B cell (primary cell): ENCODE measurements at regions not wholly inside any gene's neighbourhood (a gene's known extent, or its start where the extent isn't known, plus 50 kb on each side); places are given as distances from the start of the nearest gene placed in this dataset.

Experiments
- ATAC-seq: fragments of 200-7000 bp; cut with Tn5 transposase; one replicate; pipeline ENCODE4 v1.10.0; 2021; ENCODE audit warnings: low read depth, mild to moderate bottlenecking, moderate number of reproducible peaks, moderate library complexity
- CTCF ChIA-PET: fragments of 350-600 bp; sonication (Branson Sonifier 250); formaldehyde crosslinking; loops from one replicate; lab custom pipeline; 2021; ENCODE audit warnings: antibody characterized with exemption, inconsistent platforms; lab: Charles Lee
- POLR2A ChIA-PET: fragments of 350-600 bp; sonication (Branson Sonifier 250); formaldehyde crosslinking; loops from one replicate; lab custom pipeline; 2021; ENCODE audit warnings: antibody characterized with exemption; lab: Charles Lee
- DNase-seq: peaks from one replicate; pipeline ENCODE4 v3.0.0; 2013
- H2AFZ ChIP-seq: 2 replicates; pipeline ENCODE4 v1.6.1; 2012; ENCODE audit warnings: mild to moderate bottlenecking, low read depth, low read length; ENCODE audit not compliant: insufficient read depth, poor library complexity, severe bottlenecking
- H3K27ac ChIP-seq, 2 donors: 1 replicate in 1 of 2; 2 replicates in 1 of 2; pipeline ENCODE4 v1.5.1; 2012 to 2013; ENCODE audit warnings: low read length in 2 of 2, mild to moderate bottlenecking in 2 of 2, moderate library complexity in 1 of 2
- H3K27me3 ChIP-seq, 4 experiments: fragments of 200-600 bp in 1 of 4; sonication (generic) in 1 of 4; replicated peaks in 1 of 4; 1 replicate in 2 of 4; 2 replicates in 2 of 4; pipeline versions ENCODE4 v1.6.1 to v1.7.0; 2013 to 2016; ENCODE audit warnings: low read length in 3 of 4, mild to moderate bottlenecking in 2 of 4, mixed read lengths in 1 of 4, moderate library complexity in 1 of 4; ENCODE audit not compliant: insufficient read depth in 4 of 4, control insufficient read depth in 3 of 4; ENCODE audit errors: control extremely low read depth in 1 of 4
- H3K36me3 ChIP-seq, 2 experiments: replicated peaks in 1 of 2; 1 replicate in 1 of 2; 2 replicates in 1 of 2; pipeline versions ENCODE4 v1.6.1 to v1.7.1; 2013; ENCODE audit warnings: low read length in 1 of 2; ENCODE audit not compliant: insufficient read depth in 2 of 2, control insufficient read depth in 1 of 2; ENCODE audit errors: control extremely low read depth in 1 of 2, extremely low read depth in 1 of 2
- H3K4me1 ChIP-seq, 2 donors: fragments of 200-600 bp in 1 of 2; sonication (generic) in 1 of 2; 1 replicate in 1 of 2; 2 replicates in 1 of 2; pipeline versions ENCODE4 v1.5.1 to v1.6.1; 2013 to 2017; ENCODE audit warnings: low read length in 2 of 2; ENCODE audit not compliant: control insufficient read depth in 2 of 2, insufficient read depth in 2 of 2
- H3K4me2 ChIP-seq: replicated peaks from 2 replicates; pipeline ENCODE3; 2012; ENCODE audit warnings: mild to moderate bottlenecking, low read depth, low read length; ENCODE audit not compliant: poor library complexity, severe bottlenecking
- H3K4me3 ChIP-seq, 5 experiments: fragments of 200-600 bp in 1 of 5; sonication (generic) in 1 of 5; 1 replicate in 3 of 5; 2 replicates in 2 of 5; pipeline versions ENCODE4 v1.5.1 to v1.7.0; 2011 to 2016; ENCODE audit warnings: low read length in 4 of 5, mild to moderate bottlenecking in 4 of 5, low read depth in 2 of 5, control low read depth in 1 of 5, moderate library complexity in 1 of 5; ENCODE audit not compliant: insufficient read depth in 1 of 5; ENCODE audit errors: control extremely low read depth in 1 of 5, extremely low read depth in 1 of 5
- H3K79me2 ChIP-seq: fragments of 200-600 bp; sonication (generic); one replicate; pipeline ENCODE4 v1.6.0; 2016; ENCODE audit warnings: low read length; ENCODE audit not compliant: control insufficient read depth, insufficient read depth
- H3K9ac ChIP-seq: fragments of 200-600 bp; sonication (generic); 2 replicates; pipeline ENCODE4 v1.6.1; 2017; ENCODE audit warnings: mild to moderate bottlenecking, low read length, moderate library complexity
- H3K9me3 ChIP-seq, 3 donors: one replicate each; pipeline versions ENCODE4 v1.6.1 to v1.7.1; 2013; ENCODE audit warnings: low read length in 2 of 3; ENCODE audit not compliant: control insufficient read depth in 2 of 3, insufficient read depth in 1 of 3; ENCODE audit errors: control extremely low read depth in 1 of 3
- H4K20me1 ChIP-seq: 2 replicates; pipeline ENCODE4 v1.6.0; 2012; ENCODE audit warnings: mild to moderate bottlenecking, low read length; ENCODE audit not compliant: insufficient read depth, control insufficient read depth, poor library complexity, severe bottlenecking
- H3K27ac Mint-ChIP-seq: one replicate; pipeline ENCODE4 v1.8.0; 2021; ENCODE audit warnings: mixed read lengths
- H3K27me3 Mint-ChIP-seq: one replicate; pipeline ENCODE4 v1.8.0; 2021; ENCODE audit warnings: mixed read lengths
- H3K4me1 Mint-ChIP-seq: one replicate; pipeline ENCODE4 v1.8.0; 2021; ENCODE audit warnings: mixed read lengths
- H3K4me3 Mint-ChIP-seq: one replicate; pipeline ENCODE4 v1.8.0; 2021; ENCODE audit warnings: mixed read lengths
- H3K9me3 Mint-ChIP-seq: one replicate; pipeline ENCODE4 v1.8.0; 2022; ENCODE audit warnings: mixed read lengths; ENCODE audit not compliant: insufficient read depth
- CTCF ChIP-seq: fragments of 200-600 bp; IDR thresholded peaks from one replicate; pipeline ENCODE4 v1.8.0; 2022; ENCODE audit warnings: antibody characterized with exemption, mild to moderate bottlenecking
- EZH2 ChIP-seq: IDR thresholded peaks from 2 replicates; pipeline ENCODE4 v1.6.1; 2012; ENCODE audit warnings: borderline replicate concordance, low read depth, mild to moderate bottlenecking, moderate library complexity, low read length; ENCODE audit not compliant: insufficient read depth, poor library complexity, severe bottlenecking
- WGBS: methylation state at CpG from one replicate; pipeline ENCODE4 v1.1.5; 2013; ENCODE audit warnings: missing lambda C conversion rate; ENCODE audit not compliant: insufficient coverage; 5-methylcytosine and 5-hydroxymethylcytosine counted together
- intact Hi-C: fragments of 100-400 bp; cut with micrococcal nuclease; formaldehyde crosslinking; loops from one replicate; pipeline ENCODE4 v1.10.0; 2022

DNA sequence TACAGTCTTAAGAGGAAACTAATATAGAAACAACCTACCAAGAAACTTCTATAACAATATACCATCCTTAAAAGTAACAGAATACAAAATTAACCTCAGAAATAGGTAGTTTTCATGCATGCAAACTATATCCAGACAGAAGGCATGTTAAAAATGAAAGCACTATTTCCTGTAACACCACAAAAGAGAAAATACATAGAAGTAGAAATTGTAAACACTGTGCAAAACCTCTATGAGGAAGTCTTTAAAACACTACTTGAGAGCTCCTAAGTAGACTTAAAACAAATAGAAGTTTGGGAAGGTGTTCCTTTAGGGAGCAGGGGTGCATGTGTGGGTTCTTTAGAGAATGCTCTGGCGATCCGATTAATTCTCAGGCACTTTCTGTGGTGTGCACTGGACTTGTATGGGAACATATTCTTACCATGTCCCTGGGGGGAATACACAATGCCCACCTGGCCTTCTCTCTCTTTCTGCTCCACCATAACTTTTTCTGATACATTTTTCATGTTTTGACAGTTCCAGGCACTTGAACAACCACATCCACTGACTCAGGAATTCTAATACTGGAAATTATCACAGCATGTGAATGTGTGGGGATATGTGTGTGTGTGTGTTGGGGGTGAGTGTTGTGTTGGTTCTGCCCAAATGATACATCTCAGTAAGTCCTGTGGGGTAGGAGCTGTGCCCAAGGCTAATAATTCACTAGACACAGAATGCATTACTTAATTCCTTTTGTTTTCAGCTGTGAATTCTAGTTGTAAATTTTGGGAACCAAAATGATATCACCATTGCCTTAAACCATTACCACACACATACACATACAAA lies 866.3 kb upstream of the B3GALT2 start:
- Histone ChIP-seq H3K27ac (no peak overlapping the region), H2AFZ (no peak overlapping the region), H3K9me3 (peaks cover 0 to 2% (median 0%) of the 10 kb centered on the region in 3 donors), H4K20me1 (no peaks in the 10 kb centered on the region), H3K9ac (no peak overlapping the region), H3K79me2 (no peaks in the 10 kb centered on the region), H3K4me3 (no peak overlapping the region), H3K4me2 (no peak overlapping the region), H3K36me3 (no peaks in the 10 kb centered on the region), H3K4me1 (no peaks in the 10 kb centered on the region), H3K27me3 (no peaks in the 10 kb centered on the region)
- TF ChIP-seq EZH2 (no peak), CTCF (no peak)
- ATAC-seq (no peak), DNase-seq (no peak)
- Mint-ChIP-seq H3K4me1 (no peaks in the 10 kb centered on the region), H3K27me3 (no peaks in the 10 kb centered on the region), H3K4me3 (no peak overlapping the region), H3K9me3 (no peaks in the 10 kb centered on the region), H3K27ac (no peak overlapping the region)
- intact Hi-C loops = no loop called here
- CTCF ChIA-PET = no interaction called here
- POLR2A ChIA-PET = no interaction called here
- no CpG with 5 or more reads among the region's 2 CpGs for WGBS

- Histone ChIP-seq H4K20me1 (no peaks in the 10 kb centered on the region), H3K79me2 (no peaks in the 10 kb centered on the region), H2AFZ (no peak overlapping the region), H3K27me3 (no peaks in the 10 kb centered on the region), H3K4me2 (no peak overlapping the region), H3K9ac (no peak overlapping the region), H3K9me3 (no peaks in the 10 kb centered on the region), H3K36me3 (no peaks in the 10 kb centered on the region), H3K4me3 (no peak overlapping the region), H3K27ac (no peak overlapping the region), H3K4me1 (no peaks in the 10 kb centered on the region)
- no peak for TF ChIP-seq EZH2
- no peak for TF ChIP-seq CTCF
- Mint-ChIP-seq H3K27me3 (no peaks in the 10 kb centered on the region), H3K9me3 (no peaks in the 10 kb centered on the region), H3K4me3 (no peak overlapping the region), H3K4me1 (no peaks in the 10 kb centered on the region), H3K27ac (no peak overlapping the region)
- no peak for DNase-seq
- no peak for ATAC-seq
- 90% methylated on average over 2 of the region's 3 CpGs for whole genome bisulfite sequencing
- intact Hi-C loops = no loop called here
- ChIA-PET CTCF (no interaction called here), POLR2A (no interaction called here)
Measured at GRCh38 chr1:194047921-194048320, 861.5 kb upstream of the B3GALT2 start.
